HG03097 (cell line): ENCODE measurements at regions not wholly inside any gene's neighbourhood (a gene's known extent, or its start where the extent isn't known, plus 50 kb on each side); places are given as distances from the start of the nearest gene placed in this dataset.

Experiments used
- ATAC-seq: cut with Tn5 transposase; IDR thresholded peaks from one replicate; pipeline ENCODE4 v1.9.1; 2021; ENCODE audit not compliant: unreplicated experiment, low FRiP score

DNA sequence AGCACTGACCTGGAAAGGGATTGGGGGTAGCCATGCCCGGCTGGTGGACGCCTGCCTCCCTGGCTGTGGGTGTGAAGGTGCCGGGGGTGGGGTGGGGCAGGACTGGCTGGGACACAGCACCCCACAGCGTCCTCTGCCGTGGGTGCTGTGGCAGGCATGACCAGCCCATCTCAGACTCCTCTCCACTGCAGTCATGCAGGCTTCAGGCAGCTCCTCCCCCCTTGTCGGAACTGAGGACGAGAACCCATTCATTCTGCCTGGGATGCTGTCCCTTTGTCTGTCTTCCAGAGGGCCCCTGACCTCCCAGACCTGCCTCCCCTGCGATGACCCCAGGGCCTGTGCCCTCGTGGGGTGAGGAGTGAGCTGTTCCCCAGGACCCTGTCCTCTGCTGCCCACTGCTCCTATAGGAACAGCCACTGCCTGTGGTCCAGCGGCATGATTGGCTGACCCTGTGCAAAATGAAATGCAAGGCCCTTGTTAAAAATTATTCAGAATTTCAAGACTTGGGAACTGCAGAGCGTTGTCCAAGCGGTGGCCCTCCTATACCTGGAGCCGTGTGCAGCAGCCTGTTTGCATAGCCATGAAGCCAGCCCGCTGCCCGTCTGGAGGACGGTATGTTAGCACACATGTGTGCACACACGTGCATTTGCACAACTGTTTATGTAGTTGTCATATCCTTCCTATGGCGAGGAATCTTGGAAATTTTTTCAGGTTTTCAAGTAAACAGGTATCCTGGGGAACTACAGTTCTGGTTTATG is 1122.3 kb downstream of the BRD1 start:
- ATAC-seq: no peak

DNA sequence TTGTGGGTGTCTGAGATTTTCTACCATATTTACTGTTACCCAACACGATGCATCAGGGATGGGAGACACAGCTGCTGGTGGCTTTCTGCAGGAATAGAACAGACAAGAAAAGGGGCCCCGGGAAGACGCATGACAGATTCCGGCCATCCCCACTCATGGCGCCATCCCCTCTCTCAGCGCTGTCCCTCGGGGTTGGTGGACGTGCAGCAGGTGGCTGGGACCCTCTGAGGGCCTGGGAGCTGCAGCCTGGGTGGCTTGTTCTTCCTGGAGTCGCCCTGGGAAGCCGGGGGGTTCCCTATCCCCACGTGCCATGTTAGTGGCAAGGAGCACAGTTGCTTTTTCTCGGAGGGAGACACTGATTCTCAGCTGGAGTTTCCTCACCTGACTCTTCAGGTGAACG is 1123.3 kb downstream of the BRD1 start:
- ATAC-seq: no peak

DNA sequence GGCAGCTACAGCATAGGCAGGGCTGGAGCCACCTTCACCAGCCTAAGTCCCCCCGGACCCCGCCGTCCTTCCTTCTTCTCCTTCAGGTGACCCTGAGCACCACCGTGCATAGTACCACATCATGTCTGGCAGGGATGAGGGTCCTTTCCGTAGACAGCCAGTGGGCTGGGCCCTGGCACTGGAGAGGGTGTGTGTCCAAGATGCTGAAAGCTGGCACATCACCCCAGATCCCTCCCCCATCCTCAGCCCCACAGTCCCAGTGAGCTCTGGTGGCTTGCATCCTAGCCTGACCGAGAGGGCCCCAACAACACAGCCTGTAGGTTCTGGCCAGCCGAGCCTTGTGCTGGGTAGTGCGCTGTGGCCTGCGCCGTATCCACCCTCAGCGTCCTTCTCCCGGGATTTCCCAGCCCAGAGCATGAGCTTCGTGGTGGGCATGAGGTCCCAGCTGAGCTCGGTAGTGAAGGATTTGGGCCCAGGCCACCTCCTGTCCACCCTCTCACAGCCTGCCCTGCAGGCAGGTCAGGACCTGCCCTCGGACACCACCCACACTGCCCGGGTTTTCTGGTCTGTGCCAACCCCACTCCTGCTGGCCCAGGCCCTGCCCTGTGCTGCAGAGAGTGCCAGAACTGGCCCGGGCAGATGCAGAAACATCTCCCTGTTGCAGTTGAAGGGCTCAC is 1124.3 kb downstream of the BRD1 start:
- ATAC-seq: no peak

DNA sequence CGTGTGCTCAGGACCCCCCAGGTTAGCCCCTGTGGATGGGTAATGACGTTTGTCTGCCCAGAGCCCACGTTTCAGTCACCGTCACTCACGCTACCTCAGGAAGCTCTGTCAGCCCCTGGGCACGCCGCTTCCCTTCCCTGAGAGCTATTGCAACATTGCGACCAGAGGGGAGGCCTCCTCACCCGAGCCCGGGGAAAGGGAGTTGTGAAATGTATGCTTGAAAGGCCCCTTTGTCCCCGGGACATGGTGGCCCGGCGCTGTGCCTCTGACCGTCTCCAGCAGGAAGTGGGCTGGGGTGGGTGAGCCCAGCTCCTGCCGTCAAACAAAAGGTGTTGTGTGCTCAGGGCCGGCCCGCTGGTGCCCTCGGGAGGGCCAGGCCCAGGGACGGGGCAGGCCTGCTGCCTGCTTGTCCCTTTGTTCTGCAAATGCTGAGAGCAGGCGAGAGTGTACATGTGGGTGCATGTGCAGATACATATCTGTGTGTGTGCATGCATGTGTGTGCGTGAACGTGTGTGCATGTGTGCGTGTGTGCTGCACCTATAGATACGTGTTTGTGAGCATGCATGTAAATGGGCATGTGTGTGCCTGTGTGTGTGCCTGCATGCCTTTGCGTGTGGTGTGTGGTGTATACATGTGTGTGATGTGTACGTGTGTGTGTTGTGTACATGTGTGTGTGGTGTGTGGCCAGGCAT is 1125.0 kb downstream of the BRD1 start:
- no peak for ATAC-seq

DNA sequence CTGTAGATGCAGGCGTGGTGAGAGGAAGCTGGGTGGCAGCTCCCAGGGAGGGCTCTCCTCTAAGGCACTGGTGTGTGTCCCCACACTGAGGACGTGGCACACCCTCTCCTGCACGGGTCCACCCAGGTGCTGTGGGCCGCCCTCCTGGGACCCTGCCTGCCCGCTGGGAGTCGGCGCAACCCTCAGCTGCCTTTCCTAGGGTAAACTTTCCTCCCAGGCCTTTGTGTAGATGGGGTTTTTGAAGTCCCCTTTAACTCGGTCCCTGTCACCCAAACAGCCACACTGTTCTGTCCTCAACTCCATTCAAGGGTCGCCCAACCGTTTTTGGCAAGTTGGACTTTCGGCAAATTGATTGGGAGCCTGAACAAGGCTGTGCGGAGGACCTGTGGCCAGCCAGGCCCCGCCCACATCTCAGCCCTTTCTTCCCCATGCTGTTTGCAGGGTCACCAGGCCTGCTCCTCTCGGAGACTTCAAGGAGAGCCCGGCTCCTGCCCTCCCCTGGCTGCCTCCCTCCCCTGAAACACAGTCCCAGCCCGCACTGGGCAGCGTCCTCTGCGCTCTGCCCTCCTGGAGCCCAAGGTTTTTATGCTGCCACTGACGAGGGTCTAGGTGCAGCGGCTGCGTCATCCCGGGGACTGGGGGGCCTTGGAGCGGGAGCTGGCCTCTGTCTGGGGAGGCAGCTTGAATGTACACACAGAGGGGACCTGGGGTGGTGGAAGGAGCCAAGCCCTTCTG is 1126.2 kb downstream of the BRD1 start:
- ATAC-seq: no peak

DNA sequence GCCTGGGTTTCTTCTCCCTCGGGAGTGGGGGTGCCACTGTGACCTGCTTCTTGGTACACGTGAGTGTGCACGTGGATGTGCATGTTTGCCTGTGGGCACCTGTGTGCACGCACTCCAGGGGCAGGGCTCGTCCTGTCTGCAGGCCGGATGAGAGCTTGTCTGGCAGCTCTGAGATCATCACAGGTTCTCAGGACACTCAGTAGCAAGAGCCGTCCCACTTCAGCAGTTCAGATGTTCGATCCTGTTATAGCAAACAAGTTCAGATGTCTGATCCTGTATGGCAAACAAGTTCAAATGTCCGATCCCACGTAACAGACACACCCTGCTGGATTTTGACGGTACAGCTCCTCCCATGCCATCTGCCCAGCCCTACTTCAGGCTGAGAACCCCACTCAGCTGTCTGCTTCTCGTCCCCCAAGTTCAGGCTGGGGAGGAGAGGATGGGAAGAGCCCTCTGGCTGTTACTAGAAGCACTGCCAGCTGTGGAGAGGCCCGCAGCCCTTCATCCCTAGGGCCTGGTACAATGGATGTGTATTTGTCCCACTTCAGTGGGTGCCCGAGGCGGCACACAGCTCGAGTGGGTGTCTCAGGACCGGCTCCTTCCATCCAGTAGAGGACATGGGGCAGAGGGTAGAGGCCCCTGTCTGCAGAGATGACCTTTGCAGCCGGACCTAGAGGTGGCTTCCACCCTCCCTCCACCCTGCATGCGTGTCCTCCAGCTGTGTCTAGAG is 1126.9 kb downstream of the BRD1 start:
- ATAC-seq: no peak

DNA sequence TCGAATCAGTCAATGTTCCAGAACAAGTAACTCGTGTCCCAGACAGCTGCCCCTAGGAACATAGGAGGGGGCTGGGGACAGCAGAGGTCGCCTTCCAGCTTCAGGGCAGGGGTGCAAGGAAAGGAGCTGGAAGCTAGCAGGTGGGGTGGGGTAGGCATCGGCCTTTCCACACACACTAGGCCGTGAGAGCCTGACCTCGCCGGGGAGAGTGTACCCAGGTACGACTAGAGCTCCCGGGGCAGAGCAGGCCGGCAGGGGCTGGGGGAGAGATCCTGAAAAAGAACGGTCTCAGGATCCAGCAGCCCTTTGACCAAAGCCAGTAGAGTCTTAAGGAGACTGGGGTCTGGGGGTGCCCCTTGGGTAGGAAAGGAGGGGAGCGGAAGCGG is 1127.5 kb downstream of the BRD1 start:
- ATAC-seq: no peak

DNA sequence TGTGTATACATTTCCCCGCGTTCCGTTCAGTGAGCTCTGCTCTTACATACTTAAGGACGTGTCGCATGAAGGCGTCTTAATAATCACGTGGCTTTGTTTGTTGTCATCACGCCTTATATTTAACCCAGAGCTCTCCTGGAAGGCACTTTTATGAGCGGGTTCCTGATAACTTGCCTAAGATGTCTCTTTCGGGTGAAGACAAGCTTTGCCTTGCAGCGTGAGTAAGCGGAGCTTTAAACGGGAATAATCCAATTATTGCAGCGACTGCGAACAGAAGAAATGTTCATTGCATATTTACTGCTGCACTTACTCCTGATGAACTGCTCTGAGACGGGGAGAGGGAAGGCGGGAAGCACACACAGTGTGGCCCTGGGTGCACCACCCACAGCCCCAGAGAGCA is 1128.2 kb downstream of the BRD1 start:
- ATAC-seq: no peak

DNA sequence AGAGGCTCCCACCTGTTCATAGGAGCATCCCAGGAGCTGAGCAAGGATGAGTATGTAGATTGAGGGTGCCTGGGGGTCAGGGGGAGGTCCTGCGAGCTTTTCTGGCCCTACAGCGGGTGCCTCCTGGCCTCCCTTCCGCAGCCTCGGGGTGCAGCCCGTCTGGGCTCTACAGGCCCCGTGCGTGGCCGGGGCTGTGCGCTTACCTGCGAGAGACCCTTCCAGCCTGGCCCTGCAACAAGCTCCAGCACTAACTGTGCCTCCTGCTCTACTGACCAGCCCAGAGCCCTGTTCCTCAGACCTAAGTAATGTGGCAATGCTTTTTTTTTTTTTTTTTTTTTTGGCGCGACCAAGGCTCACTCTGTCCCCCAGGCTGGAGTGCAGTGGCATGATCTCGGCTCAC is 1129.1 kb downstream of the BRD1 start:
- ATAC-seq: no peak

DNA sequence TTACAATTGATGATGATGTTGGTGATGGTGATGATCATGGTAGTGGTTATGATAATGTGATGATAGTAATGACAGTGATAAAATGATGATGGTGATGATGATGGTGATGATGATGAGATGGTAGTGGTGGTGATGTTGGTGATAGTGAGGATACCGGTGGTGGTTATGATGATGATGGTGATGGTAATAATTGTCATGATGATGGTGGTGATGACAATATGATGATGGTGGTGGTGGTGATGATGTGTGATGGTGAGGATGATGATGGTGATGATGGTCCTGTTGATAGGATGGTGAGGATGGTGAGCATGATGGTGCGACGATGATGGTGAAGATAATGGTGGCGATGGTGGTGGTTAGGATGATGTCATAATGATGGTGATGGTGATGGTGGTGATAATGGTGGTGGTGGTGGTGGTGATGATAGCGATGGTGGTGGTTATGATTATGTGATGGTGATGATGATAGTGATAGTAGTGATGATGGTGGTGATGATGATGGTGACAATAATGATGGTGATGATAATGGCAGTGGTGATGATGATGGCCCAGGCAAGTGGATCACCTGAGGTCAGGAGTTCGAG is 1129.9 kb downstream of the BRD1 start:
- no peak for ATAC-seq

DNA sequence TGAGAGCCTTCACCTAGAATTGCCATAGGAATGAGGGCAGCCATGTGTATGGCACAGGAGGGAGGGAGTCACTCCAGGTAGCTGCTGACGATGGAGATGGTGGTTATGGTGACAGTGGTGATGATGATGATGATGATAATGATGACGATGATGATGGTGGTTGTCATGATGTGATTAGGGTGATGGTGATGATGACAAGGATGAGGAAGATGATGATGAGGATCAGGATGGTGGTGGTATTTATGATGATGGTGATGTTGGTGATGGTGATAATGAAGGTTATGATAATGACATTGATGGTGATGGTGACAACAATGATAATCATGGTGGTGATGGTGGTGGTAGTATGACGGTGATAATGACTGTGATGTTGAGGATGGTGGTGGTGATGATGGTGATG is 1130.5 kb downstream of the BRD1 start:
- ATAC-seq: no peak

DNA sequence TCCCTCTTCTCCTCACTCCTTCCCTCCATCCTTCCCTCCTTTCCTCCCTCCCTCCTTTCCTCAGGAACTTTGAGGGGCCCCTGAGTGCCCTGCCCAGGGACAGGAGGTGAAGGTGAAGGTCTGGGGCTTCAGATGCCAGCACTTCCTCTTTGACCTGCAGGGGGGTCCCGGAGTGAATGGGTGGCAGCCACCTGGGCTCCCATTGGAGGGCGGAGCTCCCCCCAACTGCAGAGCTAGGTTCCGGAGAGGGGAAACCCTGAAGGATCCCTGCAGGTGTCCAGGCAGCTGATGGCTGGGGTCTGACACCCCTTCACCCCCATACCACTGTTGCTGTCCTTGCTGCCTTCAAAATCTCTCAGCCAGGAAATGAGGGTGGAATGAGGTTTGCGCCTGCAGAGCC is 1131.3 kb downstream of the BRD1 start:
- no peak for ATAC-seq

DNA sequence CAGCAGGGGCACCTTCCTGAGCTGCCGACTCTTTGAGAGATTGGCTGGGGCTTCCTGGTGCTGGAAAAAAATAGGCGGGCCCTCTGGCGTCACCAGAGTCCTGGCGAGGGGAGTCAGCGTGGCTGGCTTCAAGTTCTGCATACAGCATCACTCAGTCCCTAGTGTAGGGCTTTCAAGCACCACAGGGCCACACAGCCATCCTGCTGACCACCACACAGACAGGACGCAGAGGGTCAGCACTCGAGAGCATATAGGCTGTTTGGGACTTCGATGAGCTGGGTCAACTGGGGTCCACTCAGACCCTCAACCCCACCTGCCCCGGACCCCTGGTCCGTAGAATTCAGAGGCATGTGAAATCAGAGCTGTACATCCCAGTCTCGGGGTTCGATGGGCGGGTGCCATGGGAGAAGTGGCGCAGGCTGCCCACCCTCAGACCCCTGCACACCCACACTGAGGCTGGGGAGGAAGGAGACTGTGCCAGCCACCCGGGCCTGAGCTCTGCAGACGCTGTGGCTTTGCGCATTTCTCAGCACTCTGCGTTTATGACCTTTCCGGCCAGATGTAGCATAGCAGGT is 1131.9 kb downstream of the BRD1 start:
- no peak for ATAC-seq

DNA sequence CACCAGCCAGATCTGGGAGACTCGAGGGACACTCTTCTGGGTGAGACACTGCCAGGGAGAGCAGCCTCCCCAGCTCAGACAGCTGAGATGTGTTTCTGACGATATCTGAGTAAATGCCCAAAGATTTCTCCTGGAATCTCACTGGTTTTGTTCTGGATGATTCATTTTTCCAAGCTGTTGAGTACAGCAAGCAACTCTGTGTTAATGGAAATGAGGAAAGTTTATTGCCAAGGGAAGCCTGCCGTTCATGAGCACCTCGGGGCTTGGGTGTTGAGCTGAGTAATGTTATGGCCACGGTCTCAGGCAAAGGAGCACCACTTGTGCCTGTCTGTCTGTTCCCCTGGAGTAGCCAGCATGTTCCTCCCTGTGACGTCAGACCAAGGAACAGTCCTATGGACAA is 1132.4 kb downstream of the BRD1 start:
- no peak for ATAC-seq

DNA sequence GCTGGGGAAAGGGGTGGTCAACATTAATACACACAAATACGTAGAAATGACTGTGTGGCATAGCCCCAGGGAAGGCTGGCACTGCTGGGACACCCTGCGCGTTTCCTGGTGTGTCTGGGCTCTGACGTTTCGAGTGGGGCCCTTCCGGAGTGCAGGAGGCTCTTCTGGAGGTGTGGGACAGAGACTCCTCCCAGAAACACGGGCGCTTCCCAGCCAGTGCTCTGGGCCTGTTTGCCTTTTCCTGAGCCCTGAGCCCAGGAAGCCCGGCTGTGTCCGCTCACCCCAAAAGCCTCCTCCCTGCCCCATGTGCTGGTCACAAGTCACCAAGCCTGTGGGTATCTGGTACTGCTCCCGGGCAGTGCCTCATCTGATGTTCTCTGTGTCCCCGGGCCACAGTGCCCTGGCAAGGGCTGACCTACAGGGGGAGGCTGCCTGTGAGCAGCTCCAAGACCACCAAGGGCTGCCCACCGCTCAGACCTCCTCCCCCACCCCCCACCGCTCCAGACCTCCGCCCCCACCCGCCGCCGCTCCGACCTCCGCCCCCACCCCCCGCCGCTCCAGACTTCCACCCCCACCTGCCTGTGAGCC is 1133.3 kb downstream of the BRD1 start:
- ATAC-seq: no peak

DNA sequence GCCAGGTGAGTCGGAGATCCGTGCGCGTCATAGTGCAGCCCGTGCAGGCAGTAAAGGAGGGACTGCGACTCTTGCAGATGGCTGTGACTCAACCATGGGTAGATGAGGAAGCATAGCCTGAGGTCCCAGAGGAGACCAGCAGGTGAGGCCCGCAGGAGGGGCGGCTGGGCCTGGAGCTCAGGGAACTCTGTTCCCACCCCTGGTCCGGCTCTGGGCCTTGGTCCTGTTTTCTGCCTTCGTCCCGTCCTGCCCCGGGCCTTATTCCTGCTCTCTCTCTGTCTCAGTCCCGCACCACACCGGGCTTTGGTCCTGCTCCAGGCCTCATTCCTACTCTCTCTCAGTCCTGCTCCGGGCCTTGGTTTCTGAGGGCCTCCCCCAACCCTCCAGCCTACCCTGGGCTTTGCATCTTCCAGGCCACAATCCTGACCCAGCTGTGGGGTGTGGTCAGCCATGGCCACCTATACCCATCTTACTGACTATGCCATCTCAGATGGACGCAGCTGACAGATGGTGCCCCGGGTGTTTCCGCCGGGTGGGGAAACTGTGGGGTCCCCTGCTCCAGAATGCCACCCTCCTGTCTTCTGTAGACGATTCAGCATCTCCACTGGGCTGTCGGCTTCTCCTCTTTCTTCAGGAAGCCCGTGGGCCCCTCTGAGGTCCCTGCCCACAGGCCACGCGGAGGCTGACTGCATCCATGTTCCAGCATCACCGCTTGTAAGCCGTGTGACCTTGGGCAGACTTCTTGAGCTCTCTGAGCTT is 1134.1 kb downstream of the BRD1 start:
- ATAC-seq: no peak

DNA sequence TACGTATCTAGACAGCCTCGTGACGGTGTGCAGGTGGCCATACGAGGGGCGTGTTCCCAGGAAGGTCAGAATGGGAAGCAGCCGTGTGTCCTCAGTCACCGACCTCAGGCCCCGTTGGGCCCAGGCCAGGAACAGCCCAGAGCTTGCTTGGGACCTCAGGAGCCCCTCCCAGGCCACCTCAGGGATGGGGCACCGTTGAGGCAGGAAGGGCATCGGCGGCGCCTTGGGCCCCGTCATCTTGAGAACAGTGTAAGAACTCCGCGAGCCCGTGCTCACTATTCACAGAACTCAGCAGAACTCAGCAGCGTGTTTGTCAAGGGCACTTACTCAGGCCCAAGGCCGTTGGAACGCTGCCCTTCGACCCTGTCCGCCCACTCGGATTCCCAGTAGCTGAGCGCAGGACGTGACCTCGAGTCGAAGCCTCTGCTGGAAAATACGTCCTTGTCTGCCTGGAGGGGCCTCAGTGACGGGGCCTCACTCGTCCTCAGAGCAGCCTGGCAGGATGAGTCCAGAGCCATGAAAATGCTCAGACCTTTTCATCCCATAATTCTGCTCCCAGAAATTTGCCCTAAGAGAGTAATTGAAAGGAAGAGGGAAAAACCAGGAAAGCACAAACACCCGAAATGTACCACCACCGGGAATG is 1134.8 kb downstream of the BRD1 start:
- no peak for ATAC-seq

DNA sequence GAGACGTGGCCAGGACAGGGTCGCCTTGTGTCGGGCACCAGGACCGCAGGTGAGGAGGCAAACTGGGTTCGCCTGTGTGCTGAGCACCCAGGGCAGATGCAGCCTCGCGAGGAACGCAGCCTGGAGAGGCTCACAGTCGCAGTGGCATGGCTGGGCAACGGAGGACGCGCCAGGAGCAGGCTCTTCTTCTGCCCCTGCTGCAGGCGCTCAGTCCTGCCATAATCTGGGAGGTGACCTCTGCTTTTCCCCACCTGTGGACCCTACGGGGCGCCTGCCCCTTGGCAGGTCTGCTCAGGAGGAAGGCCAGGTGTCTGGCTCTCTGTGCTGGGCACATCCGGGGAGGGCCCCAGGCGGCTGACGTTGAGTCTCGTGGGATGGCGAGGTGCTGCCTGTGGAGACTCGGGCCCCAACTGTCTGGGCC is 1136.2 kb downstream of the BRD1 start:
- ATAC-seq: no peak
